Coronary artery (tissue), 2 donors: ENCODE measurements at regions not wholly inside any gene's neighbourhood (a gene's known extent, or its start where the extent isn't known, plus 50 kb on each side); places are given as distances from the start of the nearest gene placed in this dataset.

ENCODE experiments used
- DNase-seq: peaks from one replicate; pipeline ENCODE4 v3.0.0-alpha.2; 2017; ENCODE audit warnings: low spot score
- H3K27ac ChIP-seq, 2 donors: fragments of 200-600 bp; sonication (generic); one replicate each; pipeline ENCODE4 v1.5.1; 2016 to 2019
- H3K4me3 ChIP-seq: fragments of 200-600 bp; sonication (generic); 2 replicates; pipeline ENCODE4 v1.5.1; 2016; ENCODE audit warnings: mild to moderate bottlenecking, moderate library complexity
- CTCF ChIP-seq: fragments of 200-600 bp; sonication (generic); IDR thresholded peaks from one replicate; pipeline ENCODE4 v1.5.1; 2019; ENCODE audit warnings: antibody characterized with exemption

DNA sequence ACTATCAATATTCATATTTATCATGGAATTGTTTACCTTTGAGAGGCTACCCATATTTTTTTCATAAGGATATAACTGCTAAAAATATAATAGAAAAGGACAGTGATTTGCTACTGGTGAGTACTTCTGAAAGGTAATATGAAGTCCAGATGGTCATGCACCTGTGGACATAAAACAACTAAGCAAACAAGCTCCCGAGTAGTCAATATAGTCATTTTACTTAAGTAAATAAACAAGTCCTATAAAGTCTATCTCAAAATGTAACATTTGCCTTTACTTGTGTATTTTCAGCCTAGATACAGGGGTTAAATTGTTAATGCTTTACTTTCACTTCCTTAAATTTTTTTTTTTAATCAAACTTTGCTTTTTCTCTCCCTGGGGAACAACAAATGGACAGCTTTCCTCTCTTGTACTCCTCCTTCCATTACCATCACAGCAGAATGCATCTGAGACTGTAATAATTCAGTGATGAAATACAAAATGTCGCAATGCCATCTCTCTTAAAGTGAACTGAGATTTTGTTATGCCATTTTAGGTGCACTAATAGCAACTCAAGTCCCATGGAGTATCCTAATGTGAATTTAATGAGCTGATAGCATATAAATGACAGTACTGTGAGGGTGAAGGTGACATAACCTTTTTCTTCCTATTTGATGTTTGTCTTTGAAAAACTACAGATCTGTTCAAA, 1325.4 kb upstream of the ZEB2 start:
- Histone ChIP-seq H3K27ac (no peak overlapping the region), H3K4me3 (no peak overlapping the region)
- DNase-seq: no peak
- TF ChIP-seq CTCF: no peak

- H3K27ac ChIP-seq: no peak overlapping the region
- TF ChIP-seq CTCF: no peak
- no peak for DNase-seq
- H3K4me3 ChIP-seq: no peak overlapping the region
These were observed 1322.1 kb upstream of the ZEB2 start for GRCh38 chr2:145841973-145842372.

DNA sequence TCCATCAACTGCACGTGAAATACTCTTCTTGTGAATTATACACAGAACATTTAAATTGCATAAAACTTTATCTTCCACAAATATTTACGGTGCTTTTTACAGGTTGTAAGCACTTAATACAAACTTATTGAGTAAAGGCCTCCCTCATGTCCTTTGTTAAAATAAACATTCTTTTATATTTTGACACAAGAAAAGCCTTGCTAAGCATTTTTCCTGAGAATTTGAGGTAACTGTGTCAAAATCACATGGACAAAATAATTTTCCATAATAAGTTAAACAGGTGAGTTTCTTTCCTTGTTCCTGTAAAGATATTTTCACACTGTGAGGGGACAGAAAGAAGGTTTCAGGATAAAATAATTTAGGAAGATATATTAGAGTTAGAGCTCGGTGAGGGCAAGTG, 1317.1 kb upstream of the ZEB2 start:
- TF ChIP-seq CTCF: no peak
- no peak overlapping the region for H3K4me3 ChIP-seq
- no peak for DNase-seq
- H3K27ac ChIP-seq: no peak overlapping the region

DNA sequence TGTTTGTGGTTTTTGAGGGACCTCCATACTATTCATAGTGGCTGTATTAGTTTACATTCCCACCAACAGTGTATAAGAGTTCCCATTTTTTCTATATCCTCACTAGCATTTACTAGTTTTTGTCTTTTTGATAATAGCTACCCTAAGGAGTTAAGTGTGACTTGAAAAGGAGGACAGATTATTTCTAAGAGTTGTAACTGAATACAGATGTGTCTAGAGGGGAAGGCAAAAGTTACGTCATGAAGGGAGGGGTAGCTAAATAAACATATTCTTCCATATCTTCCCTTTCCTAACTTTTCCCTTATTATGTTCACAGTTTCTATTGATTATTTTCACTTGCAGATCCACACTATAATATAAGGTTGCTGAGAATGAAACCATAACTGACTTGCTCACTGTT, 1315.7 kb upstream of the ZEB2 start:
- Histone ChIP-seq H3K4me3 (no peak overlapping the region), H3K27ac (no peak overlapping the region)
- DNase-seq: no peak
- TF ChIP-seq CTCF: no peak

- no peak for DNase-seq
- no peak for TF ChIP-seq CTCF
- H3K4me3 ChIP-seq: no peak overlapping the region
- H3K27ac ChIP-seq: no peak overlapping the region
These were observed 1312.8 kb upstream of the ZEB2 start for GRCh38 chr2:145832681-145833080.

DNA sequence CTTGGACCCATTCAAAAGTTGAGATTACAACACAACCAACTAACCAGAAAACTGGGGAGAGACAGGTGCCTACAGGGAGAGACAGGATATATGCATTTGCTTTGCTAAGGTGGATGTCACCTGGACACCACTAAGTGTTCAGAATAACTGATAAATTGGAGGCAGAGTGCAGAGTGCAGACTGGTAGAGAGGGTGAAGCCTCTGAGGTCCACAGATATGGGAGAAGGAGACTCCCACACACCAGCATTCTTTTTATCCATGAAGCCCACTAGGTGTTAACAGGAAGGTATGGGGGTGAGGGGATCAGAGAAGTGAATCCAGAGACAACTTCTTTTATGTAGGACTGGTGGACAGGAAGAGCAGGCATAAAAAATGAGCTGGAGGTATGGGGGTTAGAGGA, 1310.0 kb upstream of the ZEB2 start:
- H3K27ac ChIP-seq: no peak overlapping the region
- no peak for TF ChIP-seq CTCF

GRCh38 chr2:145827235-145827634, 1307.3 kb upstream of the ZEB2 start:
- no peak overlapping the region for H3K27ac ChIP-seq
- H3K4me3 ChIP-seq: no peak overlapping the region
- no peak for TF ChIP-seq CTCF
- DNase-seq: no peak

More for the DNA sequence above, 1310.0 kb upstream of the ZEB2 start:
- no peak for DNase-seq
- no peak overlapping the region for H3K4me3 ChIP-seq
